ENCODE measurements at regions not wholly inside any gene's neighbourhood (a gene's known extent, or its start where the extent isn't known, plus 50 kb on each side); places are given as distances from the start of the nearest gene placed in this dataset.

DNA sequence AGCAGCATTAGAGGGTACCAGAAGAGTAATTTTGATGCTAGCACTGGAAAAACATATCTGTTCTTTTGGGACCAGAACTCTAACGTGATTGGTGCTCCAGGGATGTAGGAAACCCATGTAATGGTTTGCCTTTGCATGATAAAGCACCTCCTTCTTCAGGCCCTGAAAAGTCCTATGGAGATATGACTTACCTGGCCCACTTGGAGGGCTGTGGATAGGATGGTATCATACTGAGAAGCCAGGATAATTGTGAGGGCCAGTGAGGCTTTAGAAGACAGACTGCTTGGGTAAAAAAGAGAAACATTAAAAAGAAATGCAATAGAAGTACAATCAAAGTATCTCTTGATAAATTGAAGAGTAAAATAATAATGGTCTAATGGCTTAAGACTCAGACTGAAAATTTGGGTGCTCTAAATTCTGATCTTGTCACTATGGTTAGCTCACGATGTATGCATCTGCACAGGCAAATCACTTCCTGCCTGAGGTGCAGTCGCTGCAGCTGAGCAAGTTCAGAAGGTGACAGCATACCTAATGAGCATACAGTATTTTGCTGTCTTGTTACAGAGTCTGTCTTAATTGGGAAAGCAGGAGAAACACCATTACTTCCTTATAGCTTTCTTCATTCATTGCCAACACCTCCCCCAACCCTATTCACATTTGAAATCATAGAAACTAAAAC is 371.5 kb downstream of the NUP35 start:
- ChIA-PET CTCF (no interaction called here), POLR2A (ENCODE audit: unreplicated experiment) (no interaction called here)
- no peak overlapping the region for H3K4me3 ChIP-seq (ENCODE audit: low read length)
- H3K79me2 ChIP-seq (ENCODE audit: low read length): no peaks in the 10 kb centered on the region
- H3K4me2 ChIP-seq (ENCODE audit: low read length): no peak overlapping the region
- no peaks in the 10 kb centered on the region for H3K4me1 ChIP-seq (ENCODE audit: insufficient read depth, low read length)
- H3K9me2 ChIP-seq (replicated peaks; ENCODE audit: low read length): no peaks in the 10 kb centered on the region
- no peaks in the 10 kb centered on the region for H3K36me3 ChIP-seq (ENCODE audit: low read depth, low read length)
- H3K9me3 ChIP-seq (ENCODE audit: low read length): no peaks in the 10 kb centered on the region
- H3F3A ChIP-seq (ENCODE audit: low read length, unreplicated experiment): no peaks in the 10 kb centered on the region
- H3K27ac ChIP-seq (ENCODE audit: low read length): no peak overlapping the region
- no peak for DNase-seq
- TF ChIP-seq, protein P1, sequence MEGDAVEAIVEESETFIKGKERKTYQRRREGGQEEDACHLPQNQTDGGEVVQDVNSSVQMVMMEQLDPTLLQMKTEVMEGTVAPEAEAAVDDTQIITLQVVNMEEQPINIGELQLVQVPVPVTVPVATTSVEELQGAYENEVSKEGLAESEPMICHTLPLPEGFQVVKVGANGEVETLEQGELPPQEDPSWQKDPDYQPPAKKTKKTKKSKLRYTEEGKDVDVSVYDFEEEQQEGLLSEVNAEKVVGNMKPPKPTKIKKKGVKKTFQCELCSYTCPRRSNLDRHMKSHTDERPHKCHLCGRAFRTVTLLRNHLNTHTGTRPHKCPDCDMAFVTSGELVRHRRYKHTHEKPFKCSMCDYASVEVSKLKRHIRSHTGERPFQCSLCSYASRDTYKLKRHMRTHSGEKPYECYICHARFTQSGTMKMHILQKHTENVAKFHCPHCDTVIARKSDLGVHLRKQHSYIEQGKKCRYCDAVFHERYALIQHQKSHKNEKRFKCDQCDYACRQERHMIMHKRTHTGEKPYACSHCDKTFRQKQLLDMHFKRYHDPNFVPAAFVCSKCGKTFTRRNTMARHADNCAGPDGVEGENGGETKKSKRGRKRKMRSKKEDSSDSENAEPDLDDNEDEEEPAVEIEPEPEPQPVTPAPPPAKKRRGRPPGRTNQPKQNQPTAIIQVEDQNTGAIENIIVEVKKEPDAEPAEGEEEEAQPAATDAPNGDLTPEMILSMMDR (conservative IDR thresholded peaks at IDR 0.05; ENCODE audit: low read depth, low read length): no peak
- TF ChIP-seq EZH2 (IDR thresholded peaks at IDR 0.05; ENCODE audit: low read length, unreplicated experiment) (no peak), EZH2phosphoT487 (IDR thresholded peaks at IDR 0.05; ENCODE audit: borderline replicate concordance, low read length) (no peak)
- H4K20me1 ChIP-seq (ENCODE audit: low read length): no peaks in the 10 kb centered on the region
- H3K27me3 ChIP-seq (ENCODE audit: low read length): no peaks in the 10 kb centered on the region
- intact Hi-C loops (cut with micrococcal nuclease): no loop called here
- no peak overlapping the region for H2AFZ ChIP-seq (ENCODE audit: low read length)
- BruUV-seq (replicated peaks): no TSS peak
- H3K9ac ChIP-seq (ENCODE audit: low read length): no peak overlapping the region
- no peak for ATAC-seq

DNA sequence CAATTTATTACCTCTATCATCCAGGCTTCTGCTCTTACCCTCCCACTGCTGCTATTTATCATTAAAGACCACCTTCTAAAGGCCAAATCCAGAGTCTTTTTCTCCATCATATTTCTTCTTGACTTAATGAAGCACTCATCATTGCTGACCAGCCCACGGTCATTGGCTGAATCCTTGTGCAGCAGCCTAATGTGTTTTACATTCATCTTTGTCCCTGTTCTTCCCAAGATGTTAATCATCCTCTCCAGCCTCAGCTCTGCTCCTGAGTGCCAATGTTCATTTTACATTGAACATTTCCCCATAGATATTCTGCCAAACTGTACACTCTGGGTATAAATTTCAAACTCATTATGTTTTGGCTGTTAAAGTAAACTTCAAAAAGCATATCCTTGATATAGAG is 373.6 kb downstream of the NUP35 start:
- no peak overlapping the region for H3K27ac ChIP-seq (ENCODE audit: low read length)
- intact Hi-C loops (cut with micrococcal nuclease): no loop called here
- ChIA-PET POLR2A (ENCODE audit: unreplicated experiment) (no interaction called here), CTCF (no interaction called here)
- TF ChIP-seq EZH2phosphoT487 (IDR thresholded peaks at IDR 0.05; ENCODE audit: borderline replicate concordance, low read length) (no peak), EZH2 (IDR thresholded peaks at IDR 0.05; ENCODE audit: low read length, unreplicated experiment) (no peak)
- TF ChIP-seq, protein P1 (conservative IDR thresholded peaks at IDR 0.05; ENCODE audit: low read depth, low read length): no peak
- no peaks in the 10 kb centered on the region for H3K36me3 ChIP-seq (ENCODE audit: low read depth, low read length)
- no peaks in the 10 kb centered on the region for H3K79me2 ChIP-seq (ENCODE audit: low read length)
- DNase-seq (no peak), ATAC-seq (no peak)
- BruUV-seq (replicated peaks): no TSS peak
- no peak overlapping the region for H2AFZ ChIP-seq (ENCODE audit: low read length)
- H3K9ac ChIP-seq (ENCODE audit: low read length): no peak overlapping the region
- H3K9me2 ChIP-seq (replicated peaks; ENCODE audit: low read length): 0 out of 2 replicates have a peak, but pooled peaks cover 4% of the 10 kb centered on the region
- H4K20me1 ChIP-seq (ENCODE audit: low read length): no peaks in the 10 kb centered on the region
- H3K4me3 ChIP-seq (ENCODE audit: low read length): no peak overlapping the region
- H3F3A ChIP-seq (ENCODE audit: low read length, unreplicated experiment): no peaks in the 10 kb centered on the region
- no peaks in the 10 kb centered on the region for H3K27me3 ChIP-seq (ENCODE audit: low read length)
- no peak overlapping the region for H3K4me2 ChIP-seq (ENCODE audit: low read length)
- H3K9me3 ChIP-seq (ENCODE audit: low read length): no peaks in the 10 kb centered on the region
- H3K4me1 ChIP-seq (ENCODE audit: insufficient read depth, low read length): no peaks in the 10 kb centered on the region

DNA sequence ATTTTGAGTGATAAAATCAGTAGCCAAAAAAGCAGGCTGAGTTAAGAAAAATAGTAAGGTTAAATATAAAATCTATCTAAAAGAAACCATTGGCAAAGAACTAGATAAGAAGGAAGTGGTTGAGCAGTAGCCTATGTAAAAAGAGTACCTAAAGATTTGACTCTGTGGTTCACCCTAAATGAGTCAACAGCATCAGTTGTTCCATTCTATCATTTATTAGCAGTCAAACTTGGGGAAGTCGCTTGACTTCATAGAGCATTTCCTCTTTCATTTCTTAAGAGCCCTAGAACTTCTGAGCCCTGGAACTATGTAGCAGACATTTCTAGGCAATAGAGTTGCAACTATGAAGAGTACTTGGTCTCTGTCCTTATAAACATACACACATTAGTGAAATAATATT is 381.7 kb downstream of the NUP35 start:
- Histone ChIP-seq H3K4me1 (ENCODE audit: insufficient read depth, low read length) (no peaks in the 10 kb centered on the region), H3K27ac (ENCODE audit: low read length) (no peak overlapping the region), H3K4me3 (ENCODE audit: low read length) (no peak overlapping the region), H2AFZ (ENCODE audit: low read length) (no peak overlapping the region), H3K9ac (ENCODE audit: low read length) (no peak overlapping the region), H3K4me2 (ENCODE audit: low read length) (no peak overlapping the region), H3K36me3 (ENCODE audit: low read depth, low read length) (no peaks in the 10 kb centered on the region), H3K9me2 (replicated peaks; ENCODE audit: low read length) (0 out of 2 replicates have a peak, but pooled peaks cover 4% of the 10 kb centered on the region), H3K27me3 (ENCODE audit: low read length) (no peaks in the 10 kb centered on the region), H3K79me2 (ENCODE audit: low read length) (no peaks in the 10 kb centered on the region), H4K20me1 (ENCODE audit: low read length) (no peaks in the 10 kb centered on the region), H3K9me3 (ENCODE audit: low read length) (no peaks in the 10 kb centered on the region), H3F3A (ENCODE audit: low read length, unreplicated experiment) (no peaks in the 10 kb centered on the region)
- TF ChIP-seq EZH2phosphoT487 (IDR thresholded peaks at IDR 0.05; ENCODE audit: borderline replicate concordance, low read length): no peak
- TF ChIP-seq, protein P1 (conservative IDR thresholded peaks at IDR 0.05; ENCODE audit: low read depth, low read length): no peak
- no peak for TF ChIP-seq EZH2 (IDR thresholded peaks at IDR 0.05; ENCODE audit: low read length, unreplicated experiment)
- ChIA-PET CTCF (no interaction called here), POLR2A (ENCODE audit: unreplicated experiment) (no interaction called here)
- ATAC-seq (no peak), DNase-seq (no peak)
- BruUV-seq (replicated peaks): no TSS peak
- intact Hi-C loops (cut with micrococcal nuclease): no loop called here
